Kidney epithelial cell (primary cell): ENCODE measurements at regions not wholly inside any gene's neighbourhood (a gene's known extent, or its start where the extent isn't known, plus 50 kb on each side); places are given as distances from the start of the nearest gene placed in this dataset.
A peak's percentile ranks its signal among the peaks of the same experiment; 100 is the strongest.

ENCODE experiments used
- DNase-seq: peaks from one replicate; pipeline ENCODE4 v3.0.0-alpha.2; 2010; ENCODE audit warnings: low read depth
- H3K27me3 ChIP-seq: 2 replicates; pipeline ENCODE4 v1.6.0; 2011; ENCODE audit warnings: low read length; ENCODE audit not compliant: control insufficient read depth, insufficient read depth
- H3K36me3 ChIP-seq: 2 replicates; pipeline ENCODE4 v1.5.1; 2011; ENCODE audit warnings: low read length; ENCODE audit not compliant: control insufficient read depth, insufficient read depth
- H3K4me3 ChIP-seq: 2 replicates; pipeline ENCODE4 v1.5.1; 2011; ENCODE audit warnings: low read depth, mild to moderate bottlenecking, control low read depth, low read length
- TF ChIP-seq, protein P1 (sequence below): IDR thresholded peaks from 2 replicates; pipeline ENCODE4 v1.5.1; 2011; ENCODE audit warnings: mild to moderate bottlenecking, moderate library complexity, low read length, control low read depth, inconsistent platforms; ENCODE audit not compliant: insufficient read depth, poor library complexity, severe bottlenecking

- H3K36me3 ChIP-seq, result no peaks in the 10 kb centered on the region
These were observed 265.9 kb upstream of the SLC24A2 start for GRCh38 chr9:20054734-20055133.

GRCh38 chr9:20048985-20049384 lies 260.1 kb upstream of the SLC24A2 start:
- TF ChIP-seq, protein P1, sequence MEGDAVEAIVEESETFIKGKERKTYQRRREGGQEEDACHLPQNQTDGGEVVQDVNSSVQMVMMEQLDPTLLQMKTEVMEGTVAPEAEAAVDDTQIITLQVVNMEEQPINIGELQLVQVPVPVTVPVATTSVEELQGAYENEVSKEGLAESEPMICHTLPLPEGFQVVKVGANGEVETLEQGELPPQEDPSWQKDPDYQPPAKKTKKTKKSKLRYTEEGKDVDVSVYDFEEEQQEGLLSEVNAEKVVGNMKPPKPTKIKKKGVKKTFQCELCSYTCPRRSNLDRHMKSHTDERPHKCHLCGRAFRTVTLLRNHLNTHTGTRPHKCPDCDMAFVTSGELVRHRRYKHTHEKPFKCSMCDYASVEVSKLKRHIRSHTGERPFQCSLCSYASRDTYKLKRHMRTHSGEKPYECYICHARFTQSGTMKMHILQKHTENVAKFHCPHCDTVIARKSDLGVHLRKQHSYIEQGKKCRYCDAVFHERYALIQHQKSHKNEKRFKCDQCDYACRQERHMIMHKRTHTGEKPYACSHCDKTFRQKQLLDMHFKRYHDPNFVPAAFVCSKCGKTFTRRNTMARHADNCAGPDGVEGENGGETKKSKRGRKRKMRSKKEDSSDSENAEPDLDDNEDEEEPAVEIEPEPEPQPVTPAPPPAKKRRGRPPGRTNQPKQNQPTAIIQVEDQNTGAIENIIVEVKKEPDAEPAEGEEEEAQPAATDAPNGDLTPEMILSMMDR, result no peak
- Histone ChIP-seq H3K4me3 (no peak overlapping the region), H3K36me3 (no peaks in the 10 kb centered on the region), H3K27me3 (no peaks in the 10 kb centered on the region)
- DNase-seq, result no peak

More at GRCh38 chr9:20054734-20055133, 265.9 kb upstream of the SLC24A2 start:
- DNase-seq, result no peak
- Histone ChIP-seq H3K4me3 (no peak overlapping the region), H3K27me3 (no peaks in the 10 kb centered on the region)
- TF ChIP-seq, protein P1, result no peak

DNA sequence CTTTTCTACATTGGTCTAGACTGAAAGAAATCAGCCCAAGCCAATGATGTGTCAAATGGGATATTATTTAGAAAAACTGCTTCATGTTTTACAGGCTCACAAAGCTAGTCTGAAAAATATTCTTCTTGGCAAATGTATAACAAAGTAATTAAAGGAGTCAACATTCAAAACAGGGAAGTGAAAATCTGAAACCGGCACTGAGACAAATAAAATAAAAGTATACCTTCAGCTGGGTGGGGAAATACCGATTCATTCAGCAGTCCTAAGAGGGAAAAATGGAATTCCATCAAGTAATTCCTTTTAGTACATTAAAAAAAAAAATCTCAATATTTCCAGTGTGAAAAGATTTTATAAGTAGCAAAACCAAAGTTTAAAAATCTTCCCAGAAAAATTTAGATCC lies 259.6 kb upstream of the SLC24A2 start:
- TF ChIP-seq, protein P1, result no peak
- DNase-seq, result no peak
- Histone ChIP-seq H3K4me3 (no peak overlapping the region), H3K27me3 (no peaks in the 10 kb centered on the region), H3K36me3 (no peaks in the 10 kb centered on the region)

- Histone ChIP-seq H3K36me3 (no peaks in the 10 kb centered on the region), H3K27me3 (no peaks in the 10 kb centered on the region), H3K4me3 (no peak overlapping the region)
- peak; percentile 53 for DNase-seq
- TF ChIP-seq, protein P1, result no peak
These were observed 255.8 kb upstream of the SLC24A2 start for GRCh38 chr9:20044686-20045085.

DNA sequence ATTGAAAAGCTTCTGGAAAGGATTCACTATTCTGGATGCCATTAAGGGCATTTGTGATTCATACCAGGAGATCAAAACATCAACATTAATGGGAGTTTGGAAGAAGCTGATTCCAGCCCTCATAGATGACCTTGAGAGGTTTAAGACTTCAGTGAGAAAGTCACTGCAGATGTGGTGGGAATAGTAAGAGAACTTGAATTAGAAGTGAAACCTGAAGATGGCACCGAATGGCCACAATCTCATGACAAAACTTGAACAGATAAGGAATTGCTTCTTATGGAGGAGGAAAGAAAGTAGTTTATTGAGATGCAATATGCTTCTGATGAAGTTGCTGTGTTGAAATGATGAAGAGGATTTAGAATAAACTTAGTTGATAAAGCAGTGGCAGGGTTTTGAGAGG lies 254.6 kb upstream of the SLC24A2 start:
- Histone ChIP-seq H3K4me3 (no peak overlapping the region), H3K36me3 (no peaks in the 10 kb centered on the region), H3K27me3 (no peaks in the 10 kb centered on the region)
- TF ChIP-seq, protein P1, result no peak
- DNase-seq, result no peak

- DNase-seq, result no peak
- no peaks in the 10 kb centered on the region for H3K36me3 ChIP-seq
- TF ChIP-seq, protein P1, result no peak
- H3K27me3 ChIP-seq, result no peaks in the 10 kb centered on the region
- H3K4me3 ChIP-seq, result no peak overlapping the region
These were observed 254.2 kb upstream of the SLC24A2 start for GRCh38 chr9:20043035-20043434.
